ENCODE measurements at regions not wholly inside any gene's neighbourhood (a gene's known extent, or its start where the extent isn't known, plus 50 kb on each side); places are given as distances from the start of the nearest gene placed in this dataset.

- TF ChIP-seq, protein P1, sequence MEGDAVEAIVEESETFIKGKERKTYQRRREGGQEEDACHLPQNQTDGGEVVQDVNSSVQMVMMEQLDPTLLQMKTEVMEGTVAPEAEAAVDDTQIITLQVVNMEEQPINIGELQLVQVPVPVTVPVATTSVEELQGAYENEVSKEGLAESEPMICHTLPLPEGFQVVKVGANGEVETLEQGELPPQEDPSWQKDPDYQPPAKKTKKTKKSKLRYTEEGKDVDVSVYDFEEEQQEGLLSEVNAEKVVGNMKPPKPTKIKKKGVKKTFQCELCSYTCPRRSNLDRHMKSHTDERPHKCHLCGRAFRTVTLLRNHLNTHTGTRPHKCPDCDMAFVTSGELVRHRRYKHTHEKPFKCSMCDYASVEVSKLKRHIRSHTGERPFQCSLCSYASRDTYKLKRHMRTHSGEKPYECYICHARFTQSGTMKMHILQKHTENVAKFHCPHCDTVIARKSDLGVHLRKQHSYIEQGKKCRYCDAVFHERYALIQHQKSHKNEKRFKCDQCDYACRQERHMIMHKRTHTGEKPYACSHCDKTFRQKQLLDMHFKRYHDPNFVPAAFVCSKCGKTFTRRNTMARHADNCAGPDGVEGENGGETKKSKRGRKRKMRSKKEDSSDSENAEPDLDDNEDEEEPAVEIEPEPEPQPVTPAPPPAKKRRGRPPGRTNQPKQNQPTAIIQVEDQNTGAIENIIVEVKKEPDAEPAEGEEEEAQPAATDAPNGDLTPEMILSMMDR (IDR thresholded peaks at IDR 0.05) = no peak
- TF ChIP-seq POLR2AphosphoS5 (IDR thresholded peaks at IDR 0.05; ENCODE audit: low read depth, low read length) (no peak), TCF7L2 (IDR thresholded peaks at IDR 0.05; ENCODE audit: low read depth, low read length) (no peak)
Measured at GRCh38 chr10:88115407-88115806, 252.0 kb downstream of the PTEN start.

Data from Panc1 (cell line).